ENCODE measurements at regions not wholly inside any gene's neighbourhood (a gene's known extent, or its start where the extent isn't known, plus 50 kb on each side); places are given as distances from the start of the nearest gene placed in this dataset.

- no peak overlapping the region for H3K9ac ChIP-seq (ENCODE audit: low read length)
- H4K20me1 ChIP-seq (ENCODE audit: insufficient read depth): no peaks in the 10 kb centered on the region
- no peaks in the 10 kb centered on the region for H3K79me2 ChIP-seq (replicated peaks; ENCODE audit: insufficient read depth, low read length)
- no peak overlapping the region for H3K27ac ChIP-seq (ENCODE audit: low read length)
- no peak overlapping the region for H3K4me3 ChIP-seq (ENCODE audit: low read length)
- H2AFZ ChIP-seq (ENCODE audit: low read depth, low read length): no peak overlapping the region
- no peak overlapping the region for H3K4me2 ChIP-seq (ENCODE audit: low read length)
- no peaks in the 10 kb centered on the region for H3K9me3 ChIP-seq (ENCODE audit: low read length)
- TF ChIP-seq TAF1 (IDR thresholded peaks at IDR 0.05; ENCODE audit: low read depth) (no peak), EZH2 (IDR thresholded peaks at IDR 0.05; ENCODE audit: borderline replicate concordance, insufficient read depth, low read length, poor library complexity, severe bottlenecking) (no peak), EP300 (conservative IDR thresholded peaks at IDR 0.05; ENCODE audit: poor library complexity, severe bottlenecking) (no peak), MXI1 (conservative IDR thresholded peaks at IDR 0.05; ENCODE audit: poor library complexity, severe bottlenecking) (no peak), RAD21 (conservative IDR thresholded peaks at IDR 0.05) (no peak), POLR2AphosphoS5 (IDR thresholded peaks at IDR 0.05) (no peak), CTCF (IDR thresholded peaks at IDR 0.05; ENCODE audit: poor library complexity, severe bottlenecking) (no peak), SMC3 (conservative IDR thresholded peaks at IDR 0.05; ENCODE audit: poor library complexity) (no peak), REST (IDR thresholded peaks at IDR 0.05; ENCODE audit: borderline replicate concordance) (no peak)
- no peaks in the 10 kb centered on the region for H3K9me2 ChIP-seq (ENCODE audit: insufficient read depth, low read length)
- no peaks in the 10 kb centered on the region for H3K27me3 ChIP-seq (ENCODE audit: insufficient read depth, low read depth, low read length)
- H3F3A ChIP-seq (ENCODE audit: insufficient read depth, low read length, poor library complexity, severe bottlenecking): no peaks in the 10 kb centered on the region
- H3K36me3 ChIP-seq (ENCODE audit: insufficient read depth, low read length): no peaks in the 10 kb centered on the region
Measured at GRCh38 chr2:47235132-47235531, 58.8 kb upstream of the CALM2 start.

GRCh38 chr2:47234456-47234855 is 58.1 kb upstream of the CALM2 start:
- H3K4me3 ChIP-seq (ENCODE audit: low read length): no peak overlapping the region
- H2AFZ ChIP-seq (ENCODE audit: low read depth, low read length): no peak overlapping the region
- H3K4me2 ChIP-seq (ENCODE audit: low read length): no peak overlapping the region
- H3F3A ChIP-seq (ENCODE audit: insufficient read depth, low read length, poor library complexity, severe bottlenecking): no peaks in the 10 kb centered on the region
- H3K9ac ChIP-seq (ENCODE audit: low read length): no peak overlapping the region
- no peak overlapping the region for H3K27ac ChIP-seq (ENCODE audit: low read length)
- no peaks in the 10 kb centered on the region for H3K27me3 ChIP-seq (ENCODE audit: insufficient read depth, low read depth, low read length)
- H3K36me3 ChIP-seq (ENCODE audit: insufficient read depth, low read length): no peaks in the 10 kb centered on the region
- TF ChIP-seq EZH2 (IDR thresholded peaks at IDR 0.05; ENCODE audit: borderline replicate concordance, insufficient read depth, low read length, poor library complexity, severe bottlenecking) (no peak), EP300 (conservative IDR thresholded peaks at IDR 0.05; ENCODE audit: poor library complexity, severe bottlenecking) (no peak), RAD21 (conservative IDR thresholded peaks at IDR 0.05) (no peak), SMC3 (conservative IDR thresholded peaks at IDR 0.05; ENCODE audit: poor library complexity) (no peak), REST (IDR thresholded peaks at IDR 0.05; ENCODE audit: borderline replicate concordance) (no peak), TAF1 (IDR thresholded peaks at IDR 0.05; ENCODE audit: low read depth) (no peak), POLR2AphosphoS5 (IDR thresholded peaks at IDR 0.05) (no peak), MXI1 (conservative IDR thresholded peaks at IDR 0.05; ENCODE audit: poor library complexity, severe bottlenecking) (no peak), CTCF (IDR thresholded peaks at IDR 0.05; ENCODE audit: poor library complexity, severe bottlenecking) (no peak)
- H3K79me2 ChIP-seq (replicated peaks; ENCODE audit: insufficient read depth, low read length): no peaks in the 10 kb centered on the region
- no peaks in the 10 kb centered on the region for H3K9me2 ChIP-seq (ENCODE audit: insufficient read depth, low read length)
- no peaks in the 10 kb centered on the region for H3K9me3 ChIP-seq (ENCODE audit: low read length)
- H4K20me1 ChIP-seq (ENCODE audit: insufficient read depth): no peaks in the 10 kb centered on the region

All from neural cell (in vitro differentiated cells).